ENCODE measurements at regions not wholly inside any gene's neighbourhood (a gene's known extent, or its start where the extent isn't known, plus 50 kb on each side); places are given as distances from the start of the nearest gene placed in this dataset.

GRCh38 chr7:22668971-22669401 lies 58.0 kb upstream of the IL6 start:
- TF ChIP-seq, protein P1, sequence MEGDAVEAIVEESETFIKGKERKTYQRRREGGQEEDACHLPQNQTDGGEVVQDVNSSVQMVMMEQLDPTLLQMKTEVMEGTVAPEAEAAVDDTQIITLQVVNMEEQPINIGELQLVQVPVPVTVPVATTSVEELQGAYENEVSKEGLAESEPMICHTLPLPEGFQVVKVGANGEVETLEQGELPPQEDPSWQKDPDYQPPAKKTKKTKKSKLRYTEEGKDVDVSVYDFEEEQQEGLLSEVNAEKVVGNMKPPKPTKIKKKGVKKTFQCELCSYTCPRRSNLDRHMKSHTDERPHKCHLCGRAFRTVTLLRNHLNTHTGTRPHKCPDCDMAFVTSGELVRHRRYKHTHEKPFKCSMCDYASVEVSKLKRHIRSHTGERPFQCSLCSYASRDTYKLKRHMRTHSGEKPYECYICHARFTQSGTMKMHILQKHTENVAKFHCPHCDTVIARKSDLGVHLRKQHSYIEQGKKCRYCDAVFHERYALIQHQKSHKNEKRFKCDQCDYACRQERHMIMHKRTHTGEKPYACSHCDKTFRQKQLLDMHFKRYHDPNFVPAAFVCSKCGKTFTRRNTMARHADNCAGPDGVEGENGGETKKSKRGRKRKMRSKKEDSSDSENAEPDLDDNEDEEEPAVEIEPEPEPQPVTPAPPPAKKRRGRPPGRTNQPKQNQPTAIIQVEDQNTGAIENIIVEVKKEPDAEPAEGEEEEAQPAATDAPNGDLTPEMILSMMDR (IDR thresholded peaks at IDR 0.05), result no peak

GRCh38 chr7:22667562-22668239 lies 59.3 kb upstream of the IL6 start:
- TF ChIP-seq, protein P1 (IDR thresholded peaks at IDR 0.05), result no peak

DNA sequence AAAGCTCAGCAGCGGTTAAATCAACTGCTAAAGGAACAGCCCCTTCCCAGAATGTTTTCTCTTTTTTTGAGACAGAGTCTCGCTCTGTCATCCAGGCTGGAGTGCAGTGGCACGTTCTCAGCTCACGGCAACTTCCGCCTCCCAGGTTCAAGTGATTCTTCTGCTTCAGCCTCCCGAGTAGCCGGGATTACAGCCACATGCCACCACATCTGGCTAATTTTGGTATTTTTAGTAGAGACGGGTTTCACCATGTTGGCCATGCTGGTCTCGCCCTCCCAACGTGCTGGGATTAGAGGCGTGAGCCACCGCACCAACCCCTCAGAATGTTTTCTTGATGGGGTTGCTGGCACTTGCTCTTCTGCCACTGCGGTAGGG lies 59.8 kb upstream of the IL6 start:
- TF ChIP-seq, protein P1 (IDR thresholded peaks at IDR 0.05), result no peak

DNA sequence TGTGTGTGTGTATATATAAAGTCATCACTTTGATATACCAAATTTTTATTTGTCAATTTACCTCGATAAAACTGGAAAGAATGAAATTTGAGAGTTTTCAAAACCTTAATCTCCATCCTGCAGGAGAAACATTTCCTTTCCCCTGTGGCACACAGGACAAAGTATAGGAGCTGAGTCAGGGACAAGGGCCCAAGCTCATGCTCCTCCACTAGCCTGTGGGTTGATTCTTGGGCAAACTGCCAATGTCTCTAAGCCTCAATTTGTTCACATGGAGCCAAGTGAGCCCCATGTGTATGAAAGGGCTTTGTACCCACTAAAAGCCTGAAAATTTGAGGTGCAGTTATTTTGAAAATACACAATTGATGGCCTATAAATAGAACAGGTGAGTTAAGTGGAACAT lies 60.3 kb upstream of the IL6 start:
- TF ChIP-seq, protein P1 (IDR thresholded peaks at IDR 0.05), result no peak

GRCh38 chr7:22665923-22666322 lies 61.1 kb upstream of the IL6 start:
- TF ChIP-seq, protein P1 (IDR thresholded peaks at IDR 0.05), result no peak

DNA sequence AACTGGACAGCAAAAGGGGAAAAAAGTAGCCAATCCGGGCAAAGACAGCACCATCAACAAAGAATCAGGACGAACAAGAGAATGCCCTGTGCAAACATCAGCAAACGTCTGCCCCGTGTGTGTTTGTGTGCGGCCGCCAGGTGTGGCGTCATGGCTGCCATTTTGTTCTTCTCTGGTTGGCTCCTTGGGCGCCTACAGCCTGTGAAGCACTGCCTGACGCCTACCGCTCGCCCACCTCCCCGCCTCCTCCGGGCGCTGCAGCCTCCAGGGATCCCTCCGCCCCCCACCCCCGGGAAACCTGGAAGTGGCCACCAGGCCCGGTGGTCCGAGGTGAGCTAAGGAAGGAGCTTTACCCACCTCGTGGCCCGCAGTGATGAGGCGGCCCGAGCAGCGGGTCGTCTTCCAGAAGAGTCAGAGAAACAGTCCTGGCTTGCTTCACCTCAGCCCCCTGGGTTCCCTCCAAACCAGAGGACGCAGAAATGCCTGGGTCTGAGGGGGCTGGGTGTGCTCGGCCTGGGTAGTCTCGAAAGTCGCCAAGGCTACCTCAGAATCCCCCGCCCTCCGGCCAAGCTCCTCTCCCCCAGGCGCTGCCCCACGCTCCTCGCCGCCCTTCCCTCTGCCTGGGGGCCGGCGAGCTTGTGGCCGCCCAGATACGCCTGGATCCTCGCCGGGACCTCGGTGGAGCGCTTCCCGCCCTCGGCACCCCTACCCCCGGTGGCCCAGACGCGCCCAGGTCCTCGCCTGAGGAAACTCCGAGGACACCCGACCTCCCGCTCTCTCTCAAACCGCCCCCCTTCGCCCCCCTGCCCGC lies 61.8 kb upstream of the IL6 start:
- TF ChIP-seq, protein P1 (IDR thresholded peaks at IDR 0.05), result no peak

- TF ChIP-seq, protein P1 (IDR thresholded peaks at IDR 0.05), result no peak
Measured at GRCh38 chr7:22663721-22664120, 63.3 kb upstream of the IL6 start.

Data from LNCAP (cell line).